ENCODE measurements at regions not wholly inside any gene's neighbourhood (a gene's known extent, or its start where the extent isn't known, plus 50 kb on each side); places are given as distances from the start of the nearest gene placed in this dataset.

GRCh38 chr13:90534617-90535370, 812.7 kb upstream of the MIR17HG start:
- Histone ChIP-seq H3K9ac (ENCODE audit: low read length) (no peak overlapping the region), H3K9me2 (ENCODE audit: insufficient read depth) (no peaks in the 10 kb centered on the region), H2AFZ (ENCODE audit: low read depth, low read length, poor library complexity, severe bottlenecking) (no peak overlapping the region), H3K27me3 (ENCODE audit: insufficient read depth, low read length) (no peaks in the 10 kb centered on the region), H4K20me1 (ENCODE audit: insufficient read depth) (no peaks in the 10 kb centered on the region), H3K9me3 (ENCODE audit: control insufficient read depth in 1 of 2, insufficient read depth in 1 of 2, low read depth in 1 of 2, low read length in 2 of 2) (0 out of 4 replicates have a peak, but pooled peaks cover 0 to 4% of the 10 kb centered on the region in 2 experiments), H3K36me3 (ENCODE audit: control insufficient read depth in 1 of 2, insufficient read depth in 2 of 2, low read length in 2 of 2) (no peaks in the 10 kb centered on the region), H3K27ac (ENCODE audit: low read depth, low read length) (no peak overlapping the region), H3K4me2 (ENCODE audit: low read length) (no peak overlapping the region), H3K4me3 (replicated peaks in 1 of 2; ENCODE audit: low read depth in 1 of 2, low read length in 2 of 2) (no peak overlapping the region), H3K4me1 (ENCODE audit: control insufficient read depth in 1 of 2, insufficient read depth in 2 of 2, low read length in 2 of 2) (no peaks in the 10 kb centered on the region), H3K79me2 (ENCODE audit: insufficient read depth, low read length) (no peaks in the 10 kb centered on the region)
- RAD21 ChIA-PET (ENCODE audit: low non-redundant PET in 1 of 2, low total read pairs in 2 of 2, uncharacterized antibody in 2 of 2, unreplicated experiment in 2 of 2), result no interaction called here
- POLR2A ChIA-PET, result no interaction called here
- no peak for DNase-seq (ENCODE audit: low read depth, low spot score)
- intact Hi-C loops (cut with micrococcal nuclease), result no loop called here
- ATAC-seq, result no peak
- CTCF ChIA-PET, result no interaction called here
- BruUV-seq (replicated peaks), result no TSS peak
- TF ChIP-seq EZH2phosphoT487 (IDR thresholded peaks at IDR 0.05; ENCODE audit: borderline replicate concordance) (no peak), ZFX (IDR thresholded peaks at IDR 0.05) (no peak), YY1 (IDR thresholded peaks at IDR 0.05; ENCODE audit: extremely low read depth, insufficient replicate concordance, low read depth, low read length) (no peak)

GRCh38 chr13:90535421-90535820, 812.1 kb upstream of the MIR17HG start:
- intact Hi-C loops (cut with micrococcal nuclease), result no loop called here
- no peak for ATAC-seq
- no peaks in the 10 kb centered on the region for H3K9me2 ChIP-seq (ENCODE audit: insufficient read depth)
- no peaks in the 10 kb centered on the region for H3K4me1 ChIP-seq (ENCODE audit: control insufficient read depth in 1 of 2, insufficient read depth in 2 of 2, low read length in 2 of 2)
- H4K20me1 ChIP-seq (ENCODE audit: insufficient read depth), result no peaks in the 10 kb centered on the region
- ChIA-PET CTCF (no interaction called here), POLR2A (no interaction called here), RAD21 (ENCODE audit: low non-redundant PET in 1 of 2, low total read pairs in 2 of 2, uncharacterized antibody in 2 of 2, unreplicated experiment in 2 of 2) (no interaction called here)
- H3K27me3 ChIP-seq (ENCODE audit: insufficient read depth, low read length), result no peaks in the 10 kb centered on the region
- no peak overlapping the region for H3K4me3 ChIP-seq (replicated peaks in 1 of 2; ENCODE audit: low read depth in 1 of 2, low read length in 2 of 2)
- BruUV-seq (replicated peaks), result no TSS peak
- no peak for DNase-seq (ENCODE audit: low read depth, low spot score)
- H3K79me2 ChIP-seq (ENCODE audit: insufficient read depth, low read length), result no peaks in the 10 kb centered on the region
- no peak overlapping the region for H3K27ac ChIP-seq (ENCODE audit: low read depth, low read length)
- H3K9me3 ChIP-seq (ENCODE audit: control insufficient read depth in 1 of 2, insufficient read depth in 1 of 2, low read depth in 1 of 2, low read length in 2 of 2), result 0 out of 4 replicates have a peak, but pooled peaks cover 0 to 4% of the 10 kb centered on the region in 2 experiments
- H3K36me3 ChIP-seq (ENCODE audit: control insufficient read depth in 1 of 2, insufficient read depth in 2 of 2, low read length in 2 of 2), result no peaks in the 10 kb centered on the region
- H3K9ac ChIP-seq (ENCODE audit: low read length), result no peak overlapping the region
- no peak overlapping the region for H3K4me2 ChIP-seq (ENCODE audit: low read length)
- no peak overlapping the region for H2AFZ ChIP-seq (ENCODE audit: low read depth, low read length, poor library complexity, severe bottlenecking)
- TF ChIP-seq MAX (IDR thresholded peaks at IDR 0.05) (no peak), SRF (IDR thresholded peaks at IDR 0.05; ENCODE audit: low read depth) (no peak), REST (IDR thresholded peaks at IDR 0.05; ENCODE audit: low read depth) (no peak), SP1 (IDR thresholded peaks at IDR 0.05; ENCODE audit: low read depth) (no peak), EZH2 (IDR thresholded peaks at IDR 0.05) (no peak), YY1 (IDR thresholded peaks at IDR 0.05; ENCODE audit: extremely low read depth, insufficient replicate concordance, low read depth, low read length) (no peak), ELF1 (IDR thresholded peaks at IDR 0.05; ENCODE audit: borderline replicate concordance, low read depth) (no peak), POLR2A (IDR thresholded peaks at IDR 0.05; ENCODE audit: borderline replicate concordance, extremely low read depth, insufficient read depth, insufficient read length) (no peak), RAD21 (IDR thresholded peaks at IDR 0.05; ENCODE audit: low read depth) (no peak), ZBTB33 (IDR thresholded peaks at IDR 0.05; ENCODE audit: extremely low read depth, insufficient replicate concordance, low read length) (no peak), TCF7L2 (IDR thresholded peaks at IDR 0.05; ENCODE audit: borderline replicate concordance, extremely low read depth, insufficient read depth, insufficient read length) (no peak), CEBPB (IDR thresholded peaks at IDR 0.05; ENCODE audit: low read depth) (no peak)

Data from HCT116 (cell line).